ENCODE measurements at regions not wholly inside any gene's neighbourhood (a gene's known extent, or its start where the extent isn't known, plus 50 kb on each side); places are given as distances from the start of the nearest gene placed in this dataset.

DNA sequence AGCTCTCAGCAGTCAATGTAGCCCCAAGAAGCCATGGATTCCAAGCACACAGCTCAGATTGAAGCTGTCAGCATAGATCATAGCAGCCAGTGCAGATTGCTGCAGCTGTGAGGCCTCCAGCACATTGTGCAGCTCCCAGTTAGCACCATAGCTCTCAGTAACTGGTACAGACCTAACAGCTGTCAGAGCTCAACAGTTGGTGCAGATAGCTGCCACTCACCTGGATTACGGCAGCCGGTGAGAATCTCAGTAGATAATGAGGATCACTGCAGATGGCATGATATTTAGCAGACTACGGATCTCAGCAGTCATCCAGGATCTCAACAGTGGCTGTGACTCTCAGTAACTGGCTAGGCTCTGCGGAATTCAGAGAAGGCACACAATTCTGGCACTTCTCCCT, 500.4 kb downstream of the TUSC1 start:
- TF ChIP-seq GATA3 (IDR thresholded peaks at IDR 0.05; ENCODE audit: low read depth, low read length) (no peak), GATA2 (IDR thresholded peaks at IDR 0.05; ENCODE audit: low read depth, low read length) (no peak)

All from SH-SY5Y (cell line).